ENCODE measurements at regions not wholly inside any gene's neighbourhood (a gene's known extent, or its start where the extent isn't known, plus 50 kb on each side); places are given as distances from the start of the nearest gene placed in this dataset.

DNA sequence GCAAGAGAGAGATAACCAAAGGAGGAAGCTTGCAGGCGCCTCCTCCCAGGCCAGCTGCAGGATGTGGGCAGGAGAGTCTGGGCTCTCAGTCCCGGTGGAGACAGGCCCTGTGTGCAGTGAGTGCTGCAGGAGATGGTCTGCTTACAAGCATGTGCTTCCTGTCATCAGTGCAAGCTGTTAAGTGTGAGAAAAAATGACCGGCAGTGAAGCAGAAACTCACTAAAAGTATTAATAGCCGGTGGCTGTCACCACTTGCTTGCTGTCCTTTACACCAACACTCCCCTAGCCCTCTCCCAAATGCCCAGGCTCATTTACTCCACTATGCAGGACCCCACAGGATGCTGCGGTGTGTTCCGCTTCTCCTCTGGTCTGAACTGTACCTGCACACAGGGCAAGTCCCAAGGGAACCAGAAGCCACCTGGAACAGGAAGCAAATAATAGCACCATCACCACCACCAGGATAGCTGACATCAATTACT is 435.6 kb upstream of the HS6ST1 start:
- H3K4me3 Mint-ChIP-seq: no peak overlapping the region
- H3K27ac Mint-ChIP-seq: peak overlapping the region; percentile 34 to 82 (median 41)
- peaks cover 50% of the 10 kb centered on the region for H3K4me1 Mint-ChIP-seq
- no peaks in the 10 kb centered on the region for H3K36me3 Mint-ChIP-seq (ENCODE audit: low read depth)
- peaks cover 2% of the 10 kb centered on the region for H3K9me3 Mint-ChIP-seq
- peaks cover 9% of the 10 kb centered on the region for H3K27me3 Mint-ChIP-seq (ENCODE audit: low read depth)
- TF ChIP-seq, protein P1, sequence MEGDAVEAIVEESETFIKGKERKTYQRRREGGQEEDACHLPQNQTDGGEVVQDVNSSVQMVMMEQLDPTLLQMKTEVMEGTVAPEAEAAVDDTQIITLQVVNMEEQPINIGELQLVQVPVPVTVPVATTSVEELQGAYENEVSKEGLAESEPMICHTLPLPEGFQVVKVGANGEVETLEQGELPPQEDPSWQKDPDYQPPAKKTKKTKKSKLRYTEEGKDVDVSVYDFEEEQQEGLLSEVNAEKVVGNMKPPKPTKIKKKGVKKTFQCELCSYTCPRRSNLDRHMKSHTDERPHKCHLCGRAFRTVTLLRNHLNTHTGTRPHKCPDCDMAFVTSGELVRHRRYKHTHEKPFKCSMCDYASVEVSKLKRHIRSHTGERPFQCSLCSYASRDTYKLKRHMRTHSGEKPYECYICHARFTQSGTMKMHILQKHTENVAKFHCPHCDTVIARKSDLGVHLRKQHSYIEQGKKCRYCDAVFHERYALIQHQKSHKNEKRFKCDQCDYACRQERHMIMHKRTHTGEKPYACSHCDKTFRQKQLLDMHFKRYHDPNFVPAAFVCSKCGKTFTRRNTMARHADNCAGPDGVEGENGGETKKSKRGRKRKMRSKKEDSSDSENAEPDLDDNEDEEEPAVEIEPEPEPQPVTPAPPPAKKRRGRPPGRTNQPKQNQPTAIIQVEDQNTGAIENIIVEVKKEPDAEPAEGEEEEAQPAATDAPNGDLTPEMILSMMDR (IDR thresholded peaks at IDR 0.05; ENCODE audit: unreplicated experiment in 3 of 3): no peak

DNA sequence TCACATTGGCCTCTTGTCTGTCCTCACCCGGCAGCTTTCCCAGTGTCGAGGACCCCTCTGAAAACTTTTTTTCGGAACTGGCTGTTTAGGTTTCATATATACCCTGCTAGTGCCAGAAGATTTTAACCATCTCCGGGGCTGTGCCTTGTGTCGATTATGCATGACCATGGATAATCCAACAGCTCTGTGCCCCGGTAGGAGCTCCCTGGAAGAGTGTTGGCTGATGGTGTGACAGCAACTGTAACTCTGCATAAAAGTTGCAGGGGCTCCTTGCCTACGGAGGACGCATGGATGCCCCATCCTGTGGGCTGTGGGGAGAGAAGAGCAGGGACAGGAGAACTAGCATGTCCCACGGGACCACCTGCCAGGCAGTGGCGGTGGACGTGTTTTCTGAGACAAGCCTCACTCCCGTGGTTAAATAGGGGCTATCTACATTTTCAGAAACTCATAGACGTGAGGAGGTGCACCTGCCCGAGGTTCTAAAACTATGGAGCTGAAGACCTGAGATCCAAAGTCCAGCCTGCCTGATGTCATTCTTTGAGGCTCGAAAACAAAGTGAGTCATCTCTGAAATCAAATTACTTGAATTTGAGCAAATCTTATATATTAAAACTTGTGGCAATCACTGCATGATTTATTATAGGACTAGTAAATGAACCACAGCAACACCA is 437.2 kb upstream of the HS6ST1 start:
- Mint-ChIP-seq H3K9me3 (peaks cover 2% of the 10 kb centered on the region), H3K4me1 (peaks cover 50% of the 10 kb centered on the region), H3K36me3 (ENCODE audit: low read depth) (no peaks in the 10 kb centered on the region), H3K27me3 (ENCODE audit: low read depth) (peaks cover 9% of the 10 kb centered on the region), H3K4me3 (no peak overlapping the region), H3K27ac (peak overlapping the region in 1 of 3 experiments; percentile 22)
- TF ChIP-seq, protein P1 (IDR thresholded peaks at IDR 0.05; ENCODE audit: unreplicated experiment in 3 of 3): peak in 1 of 3 experiments; percentile 5

DNA sequence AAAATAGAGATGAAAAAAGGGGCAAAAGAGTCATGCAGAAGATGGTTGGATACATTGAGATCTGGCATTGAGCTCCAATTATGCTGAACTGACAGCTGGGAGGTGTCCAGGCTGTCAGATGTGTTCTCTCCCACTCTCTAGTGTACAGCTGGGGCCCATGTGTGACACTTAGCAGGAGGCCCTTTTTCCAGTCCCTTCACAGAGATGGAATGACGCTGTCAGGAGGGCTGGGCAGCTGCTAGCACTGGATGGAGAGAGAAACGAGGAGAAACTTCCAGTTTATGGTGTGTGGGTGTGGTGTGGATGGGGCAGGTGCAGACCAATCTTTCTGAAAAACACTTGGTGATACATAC is 437.7 kb upstream of the HS6ST1 start:
- H3K4me3 Mint-ChIP-seq: peak overlapping the region in 1 of 3 experiments; percentile 24
- H3K27ac Mint-ChIP-seq: peak overlapping the region in 2 of 3 experiments; percentile 4 to 76
- H3K36me3 Mint-ChIP-seq (ENCODE audit: low read depth): no peaks in the 10 kb centered on the region
- H3K4me1 Mint-ChIP-seq: peaks cover 50% of the 10 kb centered on the region
- H3K27me3 Mint-ChIP-seq (ENCODE audit: low read depth): peaks cover 9% of the 10 kb centered on the region
- TF ChIP-seq, protein P1 (IDR thresholded peaks at IDR 0.05; ENCODE audit: unreplicated experiment in 3 of 3): no peak
- H3K9me3 Mint-ChIP-seq: peaks cover 2% of the 10 kb centered on the region

DNA sequence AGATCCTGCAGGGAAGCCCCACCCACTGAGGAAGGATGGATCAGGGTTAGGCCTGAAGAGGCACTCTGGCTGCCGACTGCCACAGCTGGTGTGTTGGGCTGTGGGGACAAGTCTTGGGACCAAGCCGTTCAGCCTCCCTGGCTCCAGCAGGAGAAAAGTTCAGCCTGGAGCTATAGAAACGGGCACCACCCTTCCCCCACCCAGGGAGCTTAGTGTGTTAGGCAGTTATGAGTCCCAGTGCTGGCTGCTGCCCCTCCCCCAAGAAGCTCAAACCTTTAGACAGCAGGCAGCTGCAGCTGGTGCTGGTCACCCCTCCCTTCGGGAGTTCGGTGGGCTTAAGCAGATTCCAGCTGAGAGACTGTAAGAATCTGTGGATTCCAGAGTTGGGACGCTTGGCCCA is 447.1 kb upstream of the HS6ST1 start:
- H3K9me3 Mint-ChIP-seq: peaks cover 37% of the 10 kb centered on the region
- H3K4me1 Mint-ChIP-seq: peaks cover 11% of the 10 kb centered on the region
- no peak overlapping the region for H3K27ac Mint-ChIP-seq
- TF ChIP-seq, protein P1 (IDR thresholded peaks at IDR 0.05; ENCODE audit: unreplicated experiment in 3 of 3): no peak
- no peaks in the 10 kb centered on the region for H3K27me3 Mint-ChIP-seq (ENCODE audit: low read depth)
- H3K36me3 Mint-ChIP-seq (ENCODE audit: low read depth): no peaks in the 10 kb centered on the region
- H3K4me3 Mint-ChIP-seq: no peak overlapping the region

DNA sequence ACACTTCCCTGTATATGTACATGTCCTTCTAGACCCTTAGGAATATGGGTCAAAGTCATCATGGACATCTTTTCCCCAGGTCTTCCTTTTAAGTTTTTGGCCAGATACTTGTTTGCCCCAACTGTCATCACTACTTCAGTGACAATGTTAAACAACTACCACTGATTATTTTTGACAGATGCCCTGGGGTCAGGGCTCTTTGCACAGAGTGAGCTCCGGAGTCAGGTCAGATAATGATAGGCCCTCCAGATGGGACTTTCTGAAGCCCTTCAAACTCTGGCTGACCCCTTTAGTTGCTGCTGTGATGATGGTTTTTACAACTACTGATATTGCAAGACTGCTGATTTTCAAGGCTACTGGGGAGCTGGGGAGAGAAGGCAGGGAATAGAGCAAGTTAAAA is 449.4 kb upstream of the HS6ST1 start:
- Mint-ChIP-seq H3K4me1 (peaks cover 18% of the 10 kb centered on the region), H3K4me3 (no peak overlapping the region), H3K36me3 (ENCODE audit: low read depth) (no peaks in the 10 kb centered on the region), H3K9me3 (peaks cover 22% of the 10 kb centered on the region), H3K27me3 (ENCODE audit: low read depth) (no peaks in the 10 kb centered on the region), H3K27ac (no peak overlapping the region)
- TF ChIP-seq, protein P1 (IDR thresholded peaks at IDR 0.05; ENCODE audit: unreplicated experiment in 3 of 3): no peak

Data from nephron (organoid).